GM19452 (cell line): ENCODE measurements at regions not wholly inside any gene's neighbourhood (a gene's known extent, or its start where the extent isn't known, plus 50 kb on each side); places are given as distances from the start of the nearest gene placed in this dataset.

Source experiments
- ATAC-seq: cut with Tn5 transposase; IDR thresholded peaks from one replicate; pipeline ENCODE4 v1.9.1; 2021; ENCODE audit not compliant: unreplicated experiment

DNA sequence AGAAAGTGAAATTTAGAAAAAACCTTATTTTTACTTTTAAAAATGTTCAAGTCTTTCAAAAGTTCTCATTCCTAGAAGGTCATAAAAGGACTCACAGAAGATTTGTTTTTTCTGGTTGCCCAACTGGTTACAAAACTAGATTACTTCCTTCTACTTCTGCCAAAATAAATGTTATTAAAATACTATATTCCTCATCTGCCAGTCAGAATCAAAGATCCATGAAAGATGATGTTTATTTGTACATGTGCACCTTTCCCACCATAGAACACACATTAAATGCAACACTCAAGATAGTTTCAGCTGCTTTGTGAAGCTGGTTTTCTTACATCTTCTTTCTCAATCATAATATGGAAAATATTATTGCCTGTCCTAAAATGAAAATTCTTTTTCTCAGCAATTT, 465.4 kb downstream of the ETV1 start:
- ATAC-seq: no peak

DNA sequence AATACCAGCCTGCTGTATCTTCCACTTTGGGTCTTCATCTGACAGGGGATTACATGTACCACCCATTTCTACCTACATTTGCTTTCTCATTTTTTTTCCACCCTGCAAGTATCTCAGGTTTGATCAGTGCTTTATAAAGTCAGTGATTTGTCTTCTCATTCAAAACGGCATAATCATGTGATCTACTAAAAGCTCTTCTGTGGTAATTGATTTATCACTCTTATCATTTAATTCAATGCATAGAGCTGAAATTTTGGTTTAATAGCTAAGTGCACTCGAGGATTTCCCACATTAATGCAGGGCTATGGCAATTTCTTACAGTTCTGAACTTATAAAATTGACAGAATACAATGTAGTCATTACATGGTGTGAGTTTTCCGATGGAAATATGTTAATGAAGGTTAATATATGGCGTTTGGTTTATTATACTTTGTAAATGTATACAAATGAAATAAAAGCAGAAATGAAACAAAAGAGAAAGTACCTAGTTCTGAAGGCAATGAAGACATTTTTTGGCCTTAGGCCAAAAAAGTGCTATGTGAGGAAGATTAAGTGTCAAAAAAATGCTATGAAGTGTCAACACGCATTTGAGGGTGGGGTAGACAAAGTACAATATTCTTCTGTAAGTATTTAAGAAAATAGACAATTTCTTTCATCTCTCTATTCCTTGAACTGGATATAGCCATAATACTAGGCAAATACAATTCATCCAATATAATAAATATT, 457.3 kb downstream of the ETV1 start:
- ATAC-seq: no peak

DNA sequence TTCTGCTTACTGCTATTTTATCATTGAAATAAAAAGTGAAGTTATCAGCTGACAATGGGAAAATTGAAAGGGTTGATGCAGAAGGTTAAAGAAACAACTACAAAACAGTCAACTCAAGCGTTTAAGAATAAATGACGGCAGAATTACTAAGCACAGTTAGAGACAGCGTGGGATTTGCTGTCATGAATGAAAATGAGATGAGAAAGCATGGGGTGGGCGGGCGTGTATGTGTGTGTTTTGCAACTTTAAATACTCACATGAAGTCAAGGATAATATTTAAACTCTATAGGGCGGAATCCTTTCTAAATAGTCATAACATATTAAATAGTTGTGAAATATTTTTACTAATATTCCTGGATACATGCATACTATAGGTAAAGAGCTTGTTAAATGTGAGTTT, 450.8 kb downstream of the ETV1 start:
- no peak for ATAC-seq

DNA sequence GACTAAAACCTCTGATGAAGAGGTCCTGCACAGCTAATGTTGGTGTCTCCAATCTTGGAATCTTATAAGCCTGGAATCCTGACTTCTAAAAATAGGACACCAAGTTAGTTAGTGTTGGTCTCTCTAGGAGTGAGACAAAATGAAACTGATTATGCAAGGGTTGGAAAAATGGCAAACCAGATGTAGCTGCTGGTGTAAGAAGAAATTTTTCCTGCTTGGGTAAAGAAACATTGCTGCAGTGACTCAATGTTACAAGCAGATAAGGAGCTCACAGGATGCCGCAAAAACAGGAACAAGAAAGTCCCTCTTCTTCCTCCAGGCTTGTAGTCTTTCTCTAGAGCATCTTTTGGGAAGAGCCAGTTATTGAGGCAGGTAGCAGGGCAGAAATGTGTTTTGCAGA, 449.0 kb downstream of the ETV1 start:
- no peak for ATAC-seq

DNA sequence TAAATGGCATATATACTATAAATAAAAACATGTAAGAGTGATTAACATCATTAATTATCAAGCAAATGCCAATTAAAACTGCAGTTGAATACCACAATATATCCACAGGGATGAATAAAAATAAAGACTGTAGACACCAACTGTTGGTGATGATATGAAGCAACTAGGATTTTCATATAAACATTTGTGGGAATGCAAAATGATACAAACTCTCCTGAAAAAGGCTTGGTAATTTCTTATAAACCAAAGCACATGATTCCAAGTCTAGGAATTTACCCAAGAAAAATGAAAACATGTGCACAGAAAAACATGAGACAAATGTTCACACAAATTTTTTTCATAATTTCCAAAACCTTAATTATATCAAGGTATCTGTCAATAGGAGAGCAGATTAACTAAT, 448.1 kb downstream of the ETV1 start:
- no peak for ATAC-seq

DNA sequence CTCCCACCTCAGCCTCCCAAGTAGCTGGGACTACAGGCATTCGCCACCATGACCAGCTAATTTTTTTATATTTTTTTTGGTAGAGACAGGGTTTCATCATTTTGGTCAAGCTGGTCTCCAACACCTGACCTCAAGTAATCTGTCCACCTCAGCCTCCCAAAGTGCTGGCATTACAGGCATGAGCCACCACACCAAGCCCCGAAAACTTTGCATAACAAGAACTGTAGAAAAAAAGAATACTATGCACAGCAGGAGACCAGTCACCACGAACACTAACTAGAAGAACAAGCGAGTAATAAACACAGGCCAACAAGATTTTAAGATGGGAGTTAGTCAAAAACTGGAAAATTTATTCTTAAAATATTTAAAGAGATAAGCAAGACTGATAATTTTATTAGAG, 447.0 kb downstream of the ETV1 start:
- ATAC-seq: no peak

DNA sequence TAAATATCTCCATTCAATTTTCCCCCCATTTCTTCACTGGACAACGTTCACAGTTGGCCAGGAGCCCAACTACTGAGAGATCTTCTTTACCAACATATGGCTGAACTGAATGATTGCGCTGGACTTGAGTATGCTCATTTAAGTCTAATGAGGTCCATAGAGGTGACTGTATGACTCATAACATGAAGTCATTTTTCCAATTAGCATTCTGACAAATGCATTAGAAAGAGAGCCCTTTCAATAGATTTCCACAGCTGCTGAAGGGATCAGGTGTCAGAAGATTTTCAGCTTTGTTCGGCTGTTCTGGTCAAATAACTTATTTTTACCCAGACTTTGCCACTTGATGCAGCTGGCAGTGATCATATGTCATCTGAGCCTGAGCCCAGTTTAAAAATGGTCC, 438.0 kb downstream of the ETV1 start:
- ATAC-seq: no peak

DNA sequence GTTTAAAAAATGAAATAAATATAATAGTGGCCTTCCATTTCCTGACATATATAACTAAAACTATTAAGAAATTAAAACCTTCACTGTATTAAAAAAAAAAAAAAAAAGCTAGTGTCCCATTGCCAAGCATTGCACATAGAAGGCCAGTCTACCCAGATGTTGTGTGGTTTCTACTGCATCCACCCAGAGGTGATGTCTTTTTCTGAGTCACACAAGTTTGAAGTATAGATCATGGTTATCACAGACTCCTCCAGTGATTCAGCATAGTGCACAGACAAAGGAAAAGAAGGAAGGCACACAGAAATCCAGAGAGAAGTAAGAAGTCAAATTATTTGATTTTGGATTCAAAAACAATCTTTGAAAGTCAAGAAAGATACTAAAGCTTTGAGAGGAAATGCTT, 429.0 kb downstream of the ETV1 start:
- ATAC-seq: no peak

DNA sequence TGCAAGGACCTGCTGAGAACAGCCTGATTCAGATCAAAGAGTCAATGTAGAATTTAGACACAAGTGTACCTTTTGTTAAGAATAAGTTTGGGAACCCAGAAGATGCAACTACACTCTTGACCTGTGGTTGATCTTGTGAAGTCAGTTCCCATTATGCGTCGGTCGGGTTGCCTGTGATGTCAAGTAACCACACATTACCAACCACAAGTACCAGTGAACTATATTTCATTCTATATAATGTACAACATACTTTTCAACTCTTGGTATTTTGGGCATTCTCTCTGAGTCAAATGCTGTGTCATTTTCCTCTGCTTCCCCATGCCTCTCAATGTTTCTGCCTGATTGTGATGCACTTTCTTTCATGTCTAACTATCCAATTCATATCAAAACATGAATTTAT, 426.2 kb downstream of the ETV1 start:
- no peak for ATAC-seq

DNA sequence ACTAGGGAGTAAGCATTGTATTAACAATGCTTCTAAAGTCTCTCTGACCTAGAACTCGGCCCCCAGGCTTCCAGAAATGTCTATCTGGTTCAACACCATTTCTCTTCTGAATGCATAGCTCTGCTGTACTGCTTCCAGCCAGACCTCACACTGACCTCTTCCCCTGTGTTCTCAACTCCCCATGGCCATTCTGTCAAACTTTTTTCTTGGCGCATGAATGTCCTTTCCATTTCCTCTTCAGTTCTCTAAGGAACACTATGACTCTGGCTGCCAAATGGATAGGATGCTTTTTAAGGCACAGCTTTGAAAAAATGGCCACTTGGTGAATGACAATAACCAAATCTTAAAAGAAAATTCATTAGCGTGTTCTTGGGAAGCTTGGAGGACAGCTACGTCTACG, 425.8 kb downstream of the ETV1 start:
- ATAC-seq: no peak

DNA sequence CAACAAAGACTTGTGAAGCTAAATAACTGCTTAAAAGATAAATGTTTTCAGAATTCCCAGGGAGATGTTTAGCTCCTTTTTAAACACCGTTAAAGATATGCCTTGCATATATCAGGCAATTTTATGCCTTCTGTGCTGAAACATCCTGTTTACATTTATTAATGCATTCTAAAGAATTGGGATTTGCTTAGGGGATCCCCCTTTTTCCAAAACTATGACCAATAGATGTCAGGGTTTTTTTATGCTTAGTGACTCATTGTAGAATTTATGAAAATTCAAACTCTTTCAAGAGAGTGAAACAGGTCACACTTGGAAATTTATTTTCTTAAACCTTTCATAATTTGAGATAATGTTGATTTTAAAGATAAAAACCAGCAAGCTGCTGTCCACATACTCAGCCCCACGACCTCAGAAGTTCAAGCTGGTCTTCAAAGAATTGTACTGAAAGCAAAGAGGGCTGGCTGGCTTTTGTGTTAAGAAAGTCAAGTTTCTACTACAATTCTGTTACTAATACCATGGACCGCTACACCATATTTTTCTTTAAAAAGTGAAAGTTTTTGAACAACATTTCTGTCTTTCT, 411.8 kb downstream of the ETV1 start:
- ATAC-seq: no peak

DNA sequence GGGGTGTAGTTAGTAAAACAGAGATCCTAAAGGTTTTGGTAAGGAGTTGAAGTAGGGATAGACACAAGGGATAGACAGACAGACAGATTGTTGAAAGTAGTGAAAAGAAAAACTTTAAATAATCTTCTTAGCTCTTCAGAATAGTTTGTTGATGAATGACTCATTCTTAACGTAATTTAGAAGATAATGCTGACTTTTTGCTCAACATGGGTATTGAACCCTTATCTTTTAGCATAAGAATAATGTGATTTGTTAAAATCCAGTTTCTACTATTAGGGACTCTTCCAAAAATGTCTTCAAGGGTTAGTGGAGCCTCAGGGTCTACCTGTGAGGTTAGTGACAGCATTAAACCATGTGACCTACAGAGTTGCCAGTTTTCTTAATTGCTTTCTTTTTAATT, 411.2 kb downstream of the ETV1 start:
- no peak for ATAC-seq

DNA sequence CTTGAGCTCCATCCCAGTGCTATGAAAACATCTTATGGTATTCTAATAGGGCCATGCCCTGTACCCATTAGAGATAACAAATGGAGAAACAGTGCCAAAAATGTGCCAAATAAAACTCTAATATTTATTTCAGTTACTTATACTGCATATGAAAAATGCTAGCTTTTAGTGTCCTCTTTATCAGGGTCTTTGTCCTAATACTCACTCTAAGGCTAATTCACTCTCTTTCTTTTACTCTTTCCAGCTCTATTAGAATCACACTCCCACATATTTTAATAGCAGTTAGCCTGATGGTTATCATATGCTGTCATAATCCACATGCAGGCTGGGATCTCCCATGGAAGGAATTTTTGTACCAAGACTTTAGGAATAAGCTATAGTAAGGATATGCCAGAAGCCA, 408.4 kb downstream of the ETV1 start:
- no peak for ATAC-seq

DNA sequence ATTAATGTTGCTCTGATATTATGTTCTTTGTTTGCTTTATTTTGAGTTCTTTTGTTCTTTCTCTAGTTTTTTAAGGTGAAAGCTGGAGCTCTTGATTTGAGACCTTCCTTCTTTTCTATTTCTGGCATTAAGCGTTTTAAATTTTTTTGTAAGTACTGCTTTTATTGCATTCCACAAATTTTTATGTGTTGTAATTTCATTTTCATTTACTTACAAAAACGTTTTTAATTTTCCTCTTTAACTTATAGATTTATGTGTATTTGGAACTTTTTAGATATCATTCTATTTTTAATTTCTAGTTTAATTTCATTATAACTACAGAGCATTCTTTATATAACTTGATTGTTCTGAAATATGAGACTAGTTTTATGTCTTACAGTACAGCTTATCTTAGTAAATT, 395.6 kb downstream of the ETV1 start:
- ATAC-seq: no peak

DNA sequence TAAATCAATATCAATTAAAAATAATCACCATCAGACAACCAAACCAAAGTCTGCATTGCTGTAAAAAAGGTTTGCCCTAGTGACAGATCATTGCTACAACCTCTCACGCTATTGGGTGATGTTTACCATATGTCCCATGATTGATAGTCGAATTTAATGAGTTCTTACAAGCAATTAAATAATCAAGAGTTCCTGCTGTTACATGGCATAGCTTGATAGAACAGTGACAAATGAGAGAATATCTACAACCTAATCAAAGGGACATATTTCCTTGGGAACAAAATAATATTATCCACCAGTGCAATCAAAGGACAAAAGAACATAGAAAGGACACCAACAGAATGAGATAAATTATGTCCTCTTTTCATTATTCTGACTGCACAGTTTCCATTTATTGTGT, 387.4 kb downstream of the ETV1 start:
- no peak for ATAC-seq

DNA sequence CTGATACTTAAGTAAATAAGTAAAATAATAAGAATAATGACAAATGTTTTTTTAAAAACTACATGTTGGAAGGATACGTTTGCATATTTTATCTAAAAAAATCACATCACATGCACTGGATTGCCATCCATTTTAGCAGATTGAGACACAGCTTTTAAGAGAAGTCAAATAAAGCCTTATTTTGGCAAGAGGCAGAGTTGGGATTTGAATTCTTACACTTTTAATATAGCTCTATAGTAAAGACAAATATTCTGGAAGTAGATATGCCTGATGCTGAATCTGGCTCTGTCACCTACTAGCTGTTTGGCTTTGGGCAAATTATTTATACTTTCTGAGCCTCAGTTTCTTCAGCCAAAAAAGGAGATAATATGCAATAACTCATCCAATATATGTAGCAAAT, 386.4 kb downstream of the ETV1 start:
- no peak for ATAC-seq

DNA sequence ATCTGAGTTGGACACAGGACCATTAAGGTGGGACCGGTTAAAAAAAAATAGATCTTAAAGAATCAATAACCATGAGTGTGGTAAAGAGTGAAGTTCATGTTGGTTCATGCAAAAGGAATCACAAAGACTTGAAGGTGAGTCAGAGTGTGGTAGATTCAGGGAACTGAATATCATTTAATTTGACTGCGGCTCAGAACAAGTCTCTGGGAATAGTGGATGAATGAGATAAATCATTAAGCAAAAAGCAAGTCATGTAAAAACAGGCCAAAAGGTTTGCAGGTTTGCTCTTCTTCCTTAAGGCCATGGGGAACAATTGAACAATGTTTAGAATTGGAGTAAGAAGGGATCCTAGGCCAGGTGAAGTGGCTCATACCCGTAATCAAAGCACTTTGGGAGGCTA, 385.8 kb downstream of the ETV1 start:
- no peak for ATAC-seq

DNA sequence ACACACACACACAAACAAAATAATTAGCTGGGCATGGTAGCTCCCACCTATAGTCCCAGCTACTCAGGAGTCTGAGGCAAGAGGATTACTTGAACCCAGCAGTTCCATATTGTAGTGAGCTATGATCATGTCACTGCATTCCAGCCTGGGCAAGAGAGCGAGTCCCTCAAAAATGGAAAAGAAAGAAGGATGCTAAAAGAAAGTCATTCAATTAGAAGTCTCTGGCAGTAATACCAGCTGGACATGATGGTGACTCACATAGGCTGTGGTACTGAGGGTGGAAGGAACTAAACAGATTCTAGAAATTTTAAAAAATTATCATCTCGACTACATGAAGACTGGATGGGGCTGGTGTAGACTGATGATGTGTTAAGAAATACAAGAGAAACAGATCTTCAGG, 385.3 kb downstream of the ETV1 start:
- ATAC-seq: no peak

DNA sequence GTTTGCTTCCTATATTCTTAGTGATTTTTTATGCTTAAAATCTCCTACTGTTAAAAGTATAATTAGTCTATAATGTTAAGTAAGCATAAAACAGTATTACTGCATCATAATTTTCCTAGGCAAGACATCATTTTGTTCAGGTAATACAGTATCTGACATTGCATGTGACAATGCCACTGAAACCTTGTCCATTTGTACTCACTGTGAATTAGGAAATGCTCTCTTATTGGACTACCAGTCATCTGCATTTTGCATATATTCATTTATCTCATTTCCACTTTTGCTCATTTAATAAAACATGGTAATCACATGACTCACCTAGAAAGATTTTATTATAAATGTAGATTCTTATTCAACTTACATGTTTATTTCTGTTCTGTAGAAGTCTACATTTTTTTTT, 379.1 kb downstream of the ETV1 start:
- ATAC-seq: no peak

DNA sequence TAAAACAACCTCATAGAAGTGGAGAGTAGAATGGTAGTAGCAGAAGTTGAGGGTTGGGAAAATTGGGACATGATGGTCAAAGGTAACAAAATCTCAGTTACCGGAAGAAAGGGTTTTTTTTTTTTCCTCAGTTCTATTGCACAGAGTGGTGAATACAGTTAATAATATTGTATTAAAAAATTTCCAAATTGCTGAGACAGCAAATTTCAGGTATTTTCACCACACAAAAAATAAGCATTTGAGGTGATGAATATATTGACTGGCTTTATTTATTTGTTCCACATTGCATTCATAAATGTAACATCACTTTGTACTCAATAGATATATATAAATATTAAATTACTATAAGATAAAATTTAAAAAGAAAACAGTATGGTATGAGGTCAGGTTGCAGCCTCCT, 373.8 kb downstream of the ETV1 start:
- no peak for ATAC-seq

DNA sequence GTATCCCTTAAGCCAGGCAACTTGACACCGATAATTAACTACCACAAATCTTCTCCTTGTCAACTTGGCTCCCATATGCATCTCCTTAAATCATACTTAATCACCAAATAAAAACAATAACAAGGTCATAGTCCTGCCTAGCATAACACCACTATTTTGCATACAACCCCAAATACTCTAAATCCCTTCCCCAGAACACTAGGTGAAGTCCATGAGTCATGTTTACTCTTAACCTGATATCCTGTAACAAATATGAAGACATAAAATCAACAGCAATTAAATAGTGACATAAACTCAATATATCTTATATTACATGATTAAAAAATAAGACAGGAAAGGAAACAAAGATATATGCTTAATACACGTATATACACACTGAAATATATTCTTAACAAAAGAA, 362.0 kb downstream of the ETV1 start:
- ATAC-seq: no peak

DNA sequence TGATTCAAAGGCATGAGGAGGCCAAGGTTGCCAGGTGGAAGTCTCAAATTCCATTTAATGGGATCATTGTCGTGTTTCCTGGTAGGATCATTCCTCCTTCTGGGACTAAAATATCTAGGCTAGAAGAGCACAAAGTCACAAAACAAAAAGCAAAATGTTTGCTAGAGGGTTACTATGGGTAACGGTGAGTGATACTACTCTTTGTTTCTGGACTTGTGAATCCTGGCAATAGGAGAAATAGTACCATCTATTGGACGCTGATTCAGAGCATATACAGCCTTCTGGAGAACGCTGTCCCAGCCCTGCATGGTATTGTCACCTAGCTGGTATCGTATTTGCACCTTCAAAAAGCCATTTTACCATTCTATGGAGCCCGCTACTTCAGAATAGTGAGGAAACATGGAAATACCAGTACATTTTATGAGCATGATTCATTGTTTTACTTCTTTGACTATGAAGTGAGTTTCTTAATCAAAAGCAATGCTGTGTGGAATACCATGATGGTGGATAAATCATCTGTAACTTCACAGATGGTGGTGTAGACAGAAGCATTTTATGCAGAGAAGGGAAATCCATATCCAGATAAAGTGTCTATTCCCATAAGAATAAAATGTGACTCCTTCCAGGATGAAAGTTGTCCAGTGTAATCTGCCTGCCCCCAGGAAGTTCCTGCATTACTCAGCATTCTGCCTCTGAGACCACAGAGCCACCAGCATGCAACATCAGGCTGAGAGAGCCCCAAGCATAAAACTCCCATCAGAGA, 361.0 kb downstream of the ETV1 start:
- ATAC-seq: no peak
